ENCODE measurements at regions not wholly inside any gene's neighbourhood (a gene's known extent, or its start where the extent isn't known, plus 50 kb on each side); places are given as distances from the start of the nearest gene placed in this dataset.

- no peaks in the 10 kb centered on the region for H3K36me3 Mint-ChIP-seq
- no peaks in the 10 kb centered on the region for H4K20me1 ChIP-seq (ENCODE audit: insufficient read depth, low read length)
- TF ChIP-seq, protein P1, sequence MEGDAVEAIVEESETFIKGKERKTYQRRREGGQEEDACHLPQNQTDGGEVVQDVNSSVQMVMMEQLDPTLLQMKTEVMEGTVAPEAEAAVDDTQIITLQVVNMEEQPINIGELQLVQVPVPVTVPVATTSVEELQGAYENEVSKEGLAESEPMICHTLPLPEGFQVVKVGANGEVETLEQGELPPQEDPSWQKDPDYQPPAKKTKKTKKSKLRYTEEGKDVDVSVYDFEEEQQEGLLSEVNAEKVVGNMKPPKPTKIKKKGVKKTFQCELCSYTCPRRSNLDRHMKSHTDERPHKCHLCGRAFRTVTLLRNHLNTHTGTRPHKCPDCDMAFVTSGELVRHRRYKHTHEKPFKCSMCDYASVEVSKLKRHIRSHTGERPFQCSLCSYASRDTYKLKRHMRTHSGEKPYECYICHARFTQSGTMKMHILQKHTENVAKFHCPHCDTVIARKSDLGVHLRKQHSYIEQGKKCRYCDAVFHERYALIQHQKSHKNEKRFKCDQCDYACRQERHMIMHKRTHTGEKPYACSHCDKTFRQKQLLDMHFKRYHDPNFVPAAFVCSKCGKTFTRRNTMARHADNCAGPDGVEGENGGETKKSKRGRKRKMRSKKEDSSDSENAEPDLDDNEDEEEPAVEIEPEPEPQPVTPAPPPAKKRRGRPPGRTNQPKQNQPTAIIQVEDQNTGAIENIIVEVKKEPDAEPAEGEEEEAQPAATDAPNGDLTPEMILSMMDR (IDR thresholded peaks at IDR 0.05), result no peak
- H3K27ac ChIP-seq (ENCODE audit: low read depth in 1 of 2, low read length in 2 of 2), result no peak overlapping the region
- H3K27ac Mint-ChIP-seq, result no peak overlapping the region
- H3K4me2 ChIP-seq (replicated peaks; ENCODE audit: extremely low read depth, low read length, poor library complexity, severe bottlenecking), result no peak overlapping the region
- no peaks in the 10 kb centered on the region for H3K9me3 ChIP-seq (replicated peaks in 1 of 2; ENCODE audit: control insufficient read depth in 1 of 2, insufficient read depth in 1 of 2, low read length in 2 of 2)
- no peaks in the 10 kb centered on the region for H3K4me1 Mint-ChIP-seq
- H3K79me2 ChIP-seq (ENCODE audit: insufficient read depth, low read length), result no peaks in the 10 kb centered on the region
- 93% methylated on average over 13 of the region's 18 CpGs for WGBS (ENCODE audit: insufficient coverage)
- no peaks in the 10 kb centered on the region for H3K27me3 ChIP-seq (ENCODE audit: control insufficient read depth in 2 of 2, insufficient read depth in 2 of 2, low read length in 2 of 2)
- H3K27me3 Mint-ChIP-seq (ENCODE audit: low read depth in 3 of 3), result peaks cover 0 to 2% (median 1%) of the 10 kb centered on the region in 3 donors
- no peak overlapping the region for H3K9ac ChIP-seq (ENCODE audit: insufficient read depth, low read length, poor library complexity, severe bottlenecking)
- no peak overlapping the region for H2AFZ ChIP-seq (ENCODE audit: insufficient read depth, low read depth, low read length, poor library complexity, severe bottlenecking)
- no peak overlapping the region for H3K4me3 Mint-ChIP-seq
- H3K36me3 ChIP-seq (replicated peaks in 1 of 2; ENCODE audit: control insufficient read depth in 1 of 2, insufficient read depth in 2 of 2, low read length in 2 of 2), result no peaks in the 10 kb centered on the region
- peaks cover 0 to 7% (median 0%) of the 10 kb centered on the region in 7 donors for H3K9me3 Mint-ChIP-seq
- no peak for DNase-seq
- intact Hi-C loops (cut with micrococcal nuclease), result no loop called here
- H3K4me1 ChIP-seq (ENCODE audit: control insufficient read depth in 1 of 2, insufficient read depth in 2 of 2, low read length in 2 of 2), result no peaks in the 10 kb centered on the region
- H3K4me3 ChIP-seq (replicated peaks in 1 of 3; ENCODE audit: low read depth in 2 of 3, low read length in 3 of 3), result no peak overlapping the region
These were observed 535.2 kb downstream of the GALR1 start for GRCh38 chr18:77784759-77785379.

GRCh38 chr18:77785415-77785975 lies 535.8 kb downstream of the GALR1 start:
- H3K9ac ChIP-seq (ENCODE audit: insufficient read depth, low read length, poor library complexity, severe bottlenecking), result no peak overlapping the region
- H3K27me3 ChIP-seq (ENCODE audit: control insufficient read depth in 2 of 2, insufficient read depth in 2 of 2, low read length in 2 of 2), result no peaks in the 10 kb centered on the region
- WGBS (ENCODE audit: insufficient coverage), result 80% methylated on average over 2 of the region's 7 CpGs
- Mint-ChIP-seq H3K36me3 (no peaks in the 10 kb centered on the region), H3K4me3 (no peak overlapping the region), H3K27me3 (ENCODE audit: low read depth in 3 of 3) (peaks cover 0 to 2% (median 1%) of the 10 kb centered on the region in 3 donors), H3K27ac (no peak overlapping the region), H3K4me1 (no peaks in the 10 kb centered on the region), H3K9me3 (peaks cover 0 to 7% (median 0%) of the 10 kb centered on the region in 7 donors)
- no peak overlapping the region for H3K27ac ChIP-seq (ENCODE audit: low read depth in 1 of 2, low read length in 2 of 2)
- intact Hi-C loops (cut with micrococcal nuclease), result no loop called here
- H3K9me3 ChIP-seq (replicated peaks in 1 of 2; ENCODE audit: control insufficient read depth in 1 of 2, insufficient read depth in 1 of 2, low read length in 2 of 2), result no peaks in the 10 kb centered on the region
- H3K36me3 ChIP-seq (replicated peaks in 1 of 2; ENCODE audit: control insufficient read depth in 1 of 2, insufficient read depth in 2 of 2, low read length in 2 of 2), result no peaks in the 10 kb centered on the region
- H3K4me1 ChIP-seq (ENCODE audit: control insufficient read depth in 1 of 2, insufficient read depth in 2 of 2, low read length in 2 of 2), result no peaks in the 10 kb centered on the region
- no peak for DNase-seq
- TF ChIP-seq, protein P1 (IDR thresholded peaks at IDR 0.05), result no peak
- H3K4me3 ChIP-seq (replicated peaks in 1 of 3; ENCODE audit: low read depth in 2 of 3, low read length in 3 of 3), result no peak overlapping the region
- H3K4me2 ChIP-seq (replicated peaks; ENCODE audit: extremely low read depth, low read length, poor library complexity, severe bottlenecking), result no peak overlapping the region
- no peaks in the 10 kb centered on the region for H3K79me2 ChIP-seq (ENCODE audit: insufficient read depth, low read length)
- H4K20me1 ChIP-seq (ENCODE audit: insufficient read depth, low read length), result no peaks in the 10 kb centered on the region
- no peak overlapping the region for H2AFZ ChIP-seq (ENCODE audit: insufficient read depth, low read depth, low read length, poor library complexity, severe bottlenecking)
